ENCODE measurements at regions not wholly inside any gene's neighbourhood (a gene's known extent, or its start where the extent isn't known, plus 50 kb on each side); places are given as distances from the start of the nearest gene placed in this dataset.

GRCh38 chr16:55154956-55155355, 169.0 kb upstream of the IRX6 start:
- no peak overlapping the region for H3K27ac ChIP-seq
- TF ChIP-seq CTCF (conservative IDR thresholded peaks at IDR 0.05) (no peak), ZFX (IDR thresholded peaks at IDR 0.05) (no peak)

GRCh38 chr16:55155815-55156214, 168.2 kb upstream of the IRX6 start:
- TF ChIP-seq ZFX (IDR thresholded peaks at IDR 0.05) = no peak
- H3K27ac ChIP-seq = no peak overlapping the region

GRCh38 chr16:55169780-55170179, 154.2 kb upstream of the IRX6 start:
- H3K27ac ChIP-seq = no peak overlapping the region
- TF ChIP-seq ZFX (IDR thresholded peaks at IDR 0.05) (no peak), CTCF (conservative IDR thresholded peaks at IDR 0.05) (no peak)

- TF ChIP-seq ZFX (IDR thresholded peaks at IDR 0.05) (no peak), CTCF (conservative IDR thresholded peaks at IDR 0.05) (no peak)
- no peak overlapping the region for H3K27ac ChIP-seq
Measured at GRCh38 chr16:55171241-55171640, 152.8 kb upstream of the IRX6 start.

GRCh38 chr16:55175389-55175788, 148.6 kb upstream of the IRX6 start:
- TF ChIP-seq CTCF (conservative IDR thresholded peaks at IDR 0.05) (no peak), ZFX (IDR thresholded peaks at IDR 0.05) (no peak)
- no peak overlapping the region for H3K27ac ChIP-seq

GRCh38 chr16:55176901-55177300, 147.1 kb upstream of the IRX6 start:
- no peak overlapping the region for H3K27ac ChIP-seq

GRCh38 chr16:55179411-55179810, 144.6 kb upstream of the IRX6 start:
- TF ChIP-seq ZFX (IDR thresholded peaks at IDR 0.05) (no peak), CTCF (conservative IDR thresholded peaks at IDR 0.05) (no peak)
- no peak overlapping the region for H3K27ac ChIP-seq

More at GRCh38 chr16:55176901-55177300, 147.1 kb upstream of the IRX6 start:
- no peak for TF ChIP-seq CTCF (conservative IDR thresholded peaks at IDR 0.05)
- no peak for TF ChIP-seq ZFX (IDR thresholded peaks at IDR 0.05)

GRCh38 chr16:55179852-55180585, 144.0 kb upstream of the IRX6 start:
- no peak overlapping the region for H3K27ac ChIP-seq
- no peak for TF ChIP-seq ZFX (IDR thresholded peaks at IDR 0.05)
- TF ChIP-seq CTCF (conservative IDR thresholded peaks at IDR 0.05) = no peak
